ENCODE measurements at regions not wholly inside any gene's neighbourhood (a gene's known extent, or its start where the extent isn't known, plus 50 kb on each side); places are given as distances from the start of the nearest gene placed in this dataset.

GRCh38 chr21:31497914-31498313 is 153.9 kb upstream of the TIAM1 start:
- no peak for DNase-seq

- no peak for DNase-seq
Measured at GRCh38 chr21:31493350-31493880, 149.4 kb upstream of the TIAM1 start.

DNA sequence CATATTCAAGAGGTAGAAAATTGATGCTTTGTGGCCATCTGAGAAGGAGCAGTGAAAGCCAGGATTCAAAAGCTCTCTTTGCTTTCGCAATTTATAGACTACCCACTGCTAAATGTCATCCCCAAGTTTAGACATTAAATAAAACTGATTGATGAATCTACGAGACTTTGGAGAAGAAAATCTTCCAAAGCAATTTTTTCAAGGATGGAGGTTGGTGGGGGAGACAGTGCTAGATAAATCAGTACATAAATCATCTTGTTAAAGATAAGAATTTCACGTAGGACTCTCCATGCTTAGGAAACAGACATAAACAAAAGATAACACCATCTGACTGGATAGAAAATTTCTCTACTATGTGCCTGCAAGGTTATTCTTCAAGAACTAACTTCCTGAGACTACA is 147.6 kb upstream of the TIAM1 start:
- DNase-seq, result no peak

GRCh38 chr21:31490443-31490842 is 146.4 kb upstream of the TIAM1 start:
- no peak for DNase-seq

GRCh38 chr21:31489726-31490125 is 145.7 kb upstream of the TIAM1 start:
- DNase-seq, result no peak

DNA sequence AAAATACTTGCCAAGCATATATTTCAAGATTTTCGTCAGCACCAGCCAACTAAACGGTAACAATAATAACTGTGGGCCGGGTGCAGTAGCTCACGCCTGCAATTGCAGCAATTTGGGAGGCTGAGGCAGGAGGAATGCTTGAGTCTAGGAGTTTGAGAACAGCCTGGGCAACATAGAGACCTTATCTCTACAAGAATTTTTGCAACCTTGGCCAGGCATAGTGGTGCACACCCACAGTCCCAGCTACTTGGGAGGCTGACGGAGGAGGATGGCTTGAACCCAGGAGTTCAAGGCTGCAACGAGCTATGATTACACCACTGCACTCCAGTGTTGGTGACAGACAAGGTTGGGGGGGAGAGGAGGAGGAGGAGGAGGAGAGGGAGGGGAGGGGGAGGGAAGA is 145.0 kb upstream of the TIAM1 start:
- no peak for DNase-seq

GRCh38 chr21:31484219-31484618 is 140.2 kb upstream of the TIAM1 start:
- no peak for DNase-seq

DNA sequence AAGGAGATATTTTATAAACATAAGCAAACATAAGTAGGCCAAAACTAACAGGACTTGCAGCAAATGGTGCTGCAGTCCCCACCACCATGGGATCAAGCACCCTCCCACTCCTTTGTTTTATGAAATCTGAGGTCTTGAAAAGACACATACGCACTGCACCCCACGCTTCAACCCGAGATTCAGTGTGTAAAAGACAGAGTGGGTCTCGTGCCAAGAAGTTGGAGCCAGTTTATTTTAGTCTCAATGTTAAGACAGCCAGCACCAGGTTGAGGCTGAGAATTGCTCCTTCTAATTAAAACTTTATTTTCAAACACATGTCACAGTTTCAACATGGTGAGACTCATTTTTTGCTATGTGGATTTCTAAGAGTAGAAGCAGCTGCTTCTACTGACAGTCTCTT is 139.1 kb upstream of the TIAM1 start:
- DNase-seq, result no peak

- no peak for DNase-seq
Measured at GRCh38 chr21:31482460-31482859, 138.4 kb upstream of the TIAM1 start.

DNA sequence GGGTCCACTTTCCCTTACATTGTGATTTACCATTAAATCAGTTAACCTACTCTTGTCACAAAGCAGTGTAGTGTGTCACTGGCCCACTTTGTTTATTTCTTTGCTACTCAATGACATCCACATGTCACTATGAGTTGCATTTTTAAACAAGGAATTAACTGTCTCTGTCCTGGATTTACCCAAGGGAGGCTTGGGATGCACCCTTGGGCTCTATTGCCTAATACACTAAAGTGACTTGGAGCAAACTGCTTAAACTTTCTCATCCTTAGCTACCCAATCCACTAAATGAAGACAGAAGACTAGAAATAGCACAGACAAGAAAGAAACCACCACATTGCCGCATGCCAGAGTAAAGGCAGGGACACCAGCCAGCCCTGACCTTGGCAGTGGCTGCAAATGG is 136.2 kb upstream of the TIAM1 start:
- DNase-seq, result no peak

GRCh38 chr21:31479714-31480113 is 135.7 kb upstream of the TIAM1 start:
- DNase-seq, result no peak

GRCh38 chr21:31479222-31479621 is 135.2 kb upstream of the TIAM1 start:
- DNase-seq, result no peak

DNA sequence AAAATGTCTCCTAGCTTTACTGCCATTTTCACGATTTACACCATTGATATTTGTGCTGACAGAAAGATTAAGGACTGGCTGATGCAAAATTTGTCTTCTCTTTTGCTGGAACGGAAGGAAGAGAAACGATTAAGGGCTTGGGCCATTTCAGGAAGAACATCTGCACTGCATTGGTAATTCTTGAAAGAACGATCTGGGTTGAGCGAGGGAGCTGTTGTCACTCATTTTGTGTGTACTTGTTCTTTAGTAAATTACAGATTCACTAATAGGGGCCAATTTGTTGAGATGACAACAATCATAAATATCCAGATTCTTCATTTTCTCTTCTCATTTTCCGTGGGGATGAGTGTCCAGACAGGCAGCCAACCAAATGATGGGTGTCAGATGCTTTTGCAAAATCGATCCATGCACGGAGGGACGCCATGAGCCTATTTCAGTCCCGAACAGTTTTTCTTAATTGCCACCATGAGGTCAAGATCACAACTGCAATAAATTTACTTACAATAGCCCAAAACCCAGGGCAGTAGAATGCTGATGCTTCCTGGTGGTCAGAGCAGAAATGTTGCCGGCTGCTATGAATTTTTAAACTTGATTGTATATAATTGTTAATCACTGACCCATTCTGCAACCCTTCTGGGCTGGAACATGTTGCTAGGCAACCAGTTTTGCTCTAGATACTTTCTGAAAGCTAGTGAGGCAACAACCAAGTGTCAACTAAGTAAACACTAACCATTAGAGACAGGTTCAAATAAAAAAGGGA is 132.4 kb upstream of the TIAM1 start:
- DNase-seq, result no peak

GRCh38 chr21:31475223-31475622 is 131.2 kb upstream of the TIAM1 start:
- no peak for DNase-seq

DNA sequence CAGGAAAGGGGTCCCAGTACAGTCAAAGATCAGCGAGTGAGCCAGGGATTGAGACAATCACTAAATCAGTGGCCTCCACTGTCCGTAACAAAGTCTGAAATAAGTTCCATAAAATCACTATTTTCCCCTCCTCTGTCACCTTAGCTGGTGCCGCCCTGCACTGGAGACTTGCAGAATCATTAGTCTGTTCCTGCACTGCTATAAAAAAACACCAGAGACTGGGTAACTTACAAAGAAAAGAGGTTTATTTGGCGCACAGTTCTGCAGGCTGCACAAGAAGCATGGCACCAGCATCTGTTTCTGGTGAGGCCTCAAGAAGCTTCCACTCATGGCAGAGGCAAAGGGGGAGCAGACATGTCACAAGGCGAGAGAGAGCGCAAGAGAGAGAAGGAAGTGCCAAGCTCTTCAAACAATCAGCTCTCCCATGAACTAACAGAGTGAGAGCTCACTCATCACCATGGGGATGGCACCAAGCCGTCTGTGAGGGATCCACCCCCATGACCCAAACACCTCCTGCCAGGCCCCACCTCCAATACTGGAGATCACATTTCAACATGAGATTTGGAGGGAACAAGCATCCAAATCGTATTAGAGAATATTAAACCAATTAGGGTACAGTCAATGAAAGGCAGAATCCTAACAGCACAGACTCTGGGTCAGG is 129.8 kb upstream of the TIAM1 start:
- no peak for DNase-seq

- DNase-seq, result no peak
Measured at GRCh38 chr21:31471865-31472264, 127.8 kb upstream of the TIAM1 start.

GRCh38 chr21:31470896-31471694 is 127.0 kb upstream of the TIAM1 start:
- no peak for DNase-seq

- no peak for DNase-seq
Measured at GRCh38 chr21:31460980-31461379, 116.9 kb upstream of the TIAM1 start.

DNA sequence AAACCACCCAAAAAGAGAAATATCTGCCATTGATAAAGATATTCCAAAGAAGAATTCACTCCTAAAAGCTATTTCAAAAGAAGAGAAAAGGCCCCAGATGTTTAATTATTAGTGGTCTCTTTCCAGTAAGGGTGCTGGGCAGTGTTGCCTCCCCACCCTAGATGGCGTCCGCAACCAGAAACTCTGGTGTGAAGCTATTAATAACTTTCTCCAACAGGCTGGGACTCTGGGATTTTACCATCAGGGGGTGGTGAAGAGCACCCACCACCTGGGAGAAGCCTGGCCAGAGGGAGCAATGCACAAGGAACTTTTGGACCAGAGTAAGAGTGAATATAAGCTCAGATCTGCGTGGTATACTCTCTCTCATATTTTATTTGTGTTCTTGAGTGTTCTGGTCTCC is 115.4 kb upstream of the TIAM1 start:
- DNase-seq, result no peak

DNA sequence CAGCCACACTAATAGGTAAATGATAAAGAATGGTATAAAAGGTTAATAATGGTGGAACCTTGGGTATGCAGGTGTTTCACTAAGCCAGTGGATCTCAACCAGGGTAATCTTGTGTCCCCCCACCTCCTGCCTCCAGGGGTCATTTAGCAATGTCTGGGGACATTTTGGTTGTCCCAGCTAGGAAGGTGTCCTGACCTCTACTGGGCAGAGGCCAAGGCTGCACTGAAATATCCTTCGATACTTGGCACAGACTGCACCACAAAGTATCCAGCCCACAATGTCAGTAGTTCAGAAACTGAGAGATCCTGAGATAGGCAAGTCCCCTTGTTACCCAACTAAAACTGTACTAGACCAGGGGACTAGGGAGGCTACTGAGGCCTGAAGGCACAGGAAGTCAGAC is 113.6 kb upstream of the TIAM1 start:
- no peak for DNase-seq

DNA sequence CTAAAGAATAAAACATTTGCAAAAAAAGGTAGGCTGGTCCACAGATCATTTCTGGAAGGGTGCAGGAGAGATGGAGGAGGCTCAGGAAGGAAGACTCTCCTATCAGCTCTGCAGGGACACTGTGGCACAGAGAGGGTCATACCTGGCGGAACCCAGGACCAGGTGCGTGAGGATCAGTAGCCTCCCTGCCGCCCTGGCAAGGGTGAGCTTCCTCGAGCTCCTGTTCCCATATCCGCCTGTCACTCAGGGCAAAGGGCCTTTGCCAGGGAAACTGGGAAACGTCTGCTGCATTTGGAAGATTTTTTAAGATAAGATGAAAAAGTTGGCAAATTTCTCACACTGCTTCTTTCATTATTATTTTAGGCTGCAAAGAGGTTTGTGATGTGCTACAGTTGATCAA is 112.1 kb upstream of the TIAM1 start:
- no peak for DNase-seq

GRCh38 chr21:31455506-31455905 is 111.4 kb upstream of the TIAM1 start:
- DNase-seq, result no peak

- DNase-seq, result no peak
Measured at GRCh38 chr21:31450980-31451379, 106.9 kb upstream of the TIAM1 start.
